ENCODE measurements at regions not wholly inside any gene's neighbourhood (a gene's known extent, or its start where the extent isn't known, plus 50 kb on each side); places are given as distances from the start of the nearest gene placed in this dataset.

GRCh38 chr1:4146614-4147013, 246.5 kb upstream of the C1orf174 start:
- no peak for DNase-seq

- DNase-seq = no peak
These were observed 247.4 kb upstream of the C1orf174 start for GRCh38 chr1:4147509-4147908.

GRCh38 chr1:4149281-4149680, 249.2 kb upstream of the C1orf174 start:
- no peak for DNase-seq

- DNase-seq = no peak
These were observed 249.8 kb upstream of the C1orf174 start for GRCh38 chr1:4149831-4150230.

GRCh38 chr1:4150262-4150661, 250.2 kb upstream of the C1orf174 start:
- no peak for DNase-seq

- no peak for DNase-seq
These were observed 252.2 kb upstream of the C1orf174 start for GRCh38 chr1:4152266-4152665.

- DNase-seq = no peak
These were observed 253.5 kb upstream of the C1orf174 start for GRCh38 chr1:4153571-4153970.

- no peak for DNase-seq
These were observed 256.3 kb upstream of the C1orf174 start for GRCh38 chr1:4156241-4156973.

- no peak for DNase-seq
These were observed 260.1 kb upstream of the C1orf174 start for GRCh38 chr1:4160181-4160580.

GRCh38 chr1:4161366-4162006, 261.4 kb upstream of the C1orf174 start:
- peak; percentile 24 for DNase-seq

GRCh38 chr1:4164965-4165364, 264.9 kb upstream of the C1orf174 start:
- DNase-seq = no peak

GRCh38 chr1:4165686-4166300, 265.7 kb upstream of the C1orf174 start:
- DNase-seq = no peak

- DNase-seq = no peak
These were observed 266.6 kb upstream of the C1orf174 start for GRCh38 chr1:4166713-4167112.

- DNase-seq = no peak
These were observed 269.9 kb upstream of the C1orf174 start for GRCh38 chr1:4169991-4170390.

- DNase-seq = no peak
These were observed 270.7 kb upstream of the C1orf174 start for GRCh38 chr1:4170548-4171340.

GRCh38 chr1:4171480-4172450, 271.7 kb upstream of the C1orf174 start:
- no peak for DNase-seq

- DNase-seq = no peak
These were observed 272.9 kb upstream of the C1orf174 start for GRCh38 chr1:4172644-4173599.

- no peak for DNase-seq
These were observed 273.7 kb upstream of the C1orf174 start for GRCh38 chr1:4173731-4174130.

GRCh38 chr1:4174291-4175200, 274.5 kb upstream of the C1orf174 start:
- DNase-seq = no peak

All from NCI-H1105 treated with DMSO at 0.1 percent for 48 hours (cell line).